ENCODE measurements at regions not wholly inside any gene's neighbourhood (a gene's known extent, or its start where the extent isn't known, plus 50 kb on each side); places are given as distances from the start of the nearest gene placed in this dataset.

- DNase-seq (ENCODE audit: low read depth in 3 of 3): no peak
Measured at GRCh38 chr2:18651842-18652774, 62.7 kb upstream of the NT5C1B start.

GRCh38 chr2:18650221-18650620 is 60.9 kb upstream of the NT5C1B start:
- DNase-seq (ENCODE audit: low read depth in 3 of 3): no peak

GRCh38 chr2:18649502-18650135 is 60.2 kb upstream of the NT5C1B start:
- no peak for DNase-seq (ENCODE audit: low read depth in 3 of 3)

- DNase-seq (ENCODE audit: low read depth in 3 of 3): no peak
Measured at GRCh38 chr2:18648161-18648560, 58.8 kb upstream of the NT5C1B start.

- DNase-seq (ENCODE audit: low read depth in 3 of 3): no peak
Measured at GRCh38 chr2:18647731-18648130, 58.4 kb upstream of the NT5C1B start.

GRCh38 chr2:18645315-18645714 is 55.9 kb upstream of the NT5C1B start:
- no peak for DNase-seq (ENCODE audit: low read depth in 3 of 3)

GRCh38 chr2:18644115-18644462 is 54.7 kb upstream of the NT5C1B start:
- no peak for DNase-seq (ENCODE audit: low read depth in 3 of 3)

- DNase-seq (ENCODE audit: low read depth in 3 of 3): no peak
Measured at GRCh38 chr2:18643326-18644114, 54.2 kb upstream of the NT5C1B start.

- no peak for DNase-seq (ENCODE audit: low read depth in 3 of 3)
Measured at GRCh38 chr2:18641823-18642222, 52.5 kb upstream of the NT5C1B start.

GRCh38 chr2:18639756-18640453 is 50.5 kb upstream of the NT5C1B start:
- no peak for DNase-seq (ENCODE audit: low read depth in 3 of 3)
